OCI-LY7 (cell line): ENCODE measurements at regions not wholly inside any gene's neighbourhood (a gene's known extent, or its start where the extent isn't known, plus 50 kb on each side); places are given as distances from the start of the nearest gene placed in this dataset.

ENCODE experiments used
- BruUV-seq: library from RNA; stranded (reverse); fragments of 400-500 nt; replicated peaks from 2 replicates; lab custom pipeline; 2021; lab: Mats Ljungman, UMichigan
- CTCF ChIA-PET: fragments of 300-600 bp; sonication (Branson Sonifier 250); formaldehyde crosslinking; loops from one replicate; lab custom pipeline; 2022; ENCODE audit warnings: antibody characterized with exemption; ENCODE audit not compliant: unreplicated experiment; lab: Charles Lee
- POLR2A ChIA-PET: fragments of 300-600 bp; sonication (Branson Sonifier 250); formaldehyde crosslinking; loops from one replicate; lab custom pipeline; 2022; ENCODE audit warnings: antibody characterized with exemption; lab: Charles Lee
- DNase-seq: peaks from one replicate; pipeline ENCODE4 v3.0.0-alpha.2; 2015; ENCODE audit warnings: low spot score
- H2AFZ ChIP-seq: fragments of 200-600 bp; sonication (generic), shearing (Covaris generic); 2 replicates; pipeline ENCODE4 v1.6.1; 2014; ENCODE audit warnings: mild to moderate bottlenecking, antibody characterized with exemption, low read length, moderate library complexity
- H3K27ac ChIP-seq: fragments of 200-600 bp; sonication (generic); 2 replicates; pipeline ENCODE4 v1.5.1; 2014; ENCODE audit warnings: mixed run types, low read depth, mild to moderate bottlenecking, moderate library complexity, low read length, inconsistent platforms; ENCODE audit not compliant: poor library complexity, severe bottlenecking
- H3K36me3 ChIP-seq: fragments of 200-600 bp; sonication (generic); 2 replicates; pipeline ENCODE4 v1.6.1; 2014; ENCODE audit warnings: mild to moderate bottlenecking, antibody characterized with exemption, low read length, moderate library complexity, mixed read lengths; ENCODE audit not compliant: insufficient read depth
- H3K4me1 ChIP-seq: fragments of 200-600 bp; sonication (generic); 2 replicates; pipeline ENCODE4 v1.5.1; 2014; ENCODE audit warnings: mild to moderate bottlenecking, low read length; ENCODE audit not compliant: insufficient read depth, poor library complexity, severe bottlenecking
- H3K4me2 ChIP-seq: fragments of 200-600 bp; sonication (generic); 2 replicates; pipeline ENCODE4 v1.6.1; 2014; ENCODE audit warnings: mild to moderate bottlenecking, low read length
- H3K4me3 ChIP-seq: fragments of 200-600 bp; sonication (generic); 2 replicates; pipeline ENCODE4 v1.5.1; 2014; ENCODE audit warnings: mild to moderate bottlenecking, low read depth, low read length; ENCODE audit not compliant: poor library complexity, severe bottlenecking
- H3K79me2 ChIP-seq: fragments of 200-600 bp; sonication (generic); 2 replicates; pipeline ENCODE4 v1.6.1; 2016; ENCODE audit warnings: low read depth, mild to moderate bottlenecking, low read length, moderate library complexity, mixed read lengths; ENCODE audit not compliant: insufficient read depth
- H3K9me2 ChIP-seq: fragments of 200-600 bp; sonication (generic); 2 replicates; pipeline ENCODE4 v1.6.1; 2016; ENCODE audit warnings: mild to moderate bottlenecking, low read length, mixed read lengths; ENCODE audit not compliant: insufficient read depth
- H3K9me3 ChIP-seq: fragments of 200-600 bp; sonication (generic); 2 replicates; pipeline ENCODE4 v1.6.1; 2014; ENCODE audit warnings: mild to moderate bottlenecking, mixed run types, low read length, mixed read lengths
- H4K20me1 ChIP-seq: fragments of 200-600 bp; sonication (generic); 2 replicates; pipeline ENCODE4 v1.6.1; 2014; ENCODE audit warnings: mild to moderate bottlenecking, antibody characterized with exemption, low read length, moderate library complexity, mixed read lengths; ENCODE audit not compliant: insufficient read depth
- EZH2phosphoT487 ChIP-seq: fragments of 200-600 bp; sonication (generic); IDR thresholded peaks from 2 replicates; pipeline ENCODE4 v1.6.1; 2018; ENCODE audit warnings: low read depth, borderline replicate concordance, mild to moderate bottlenecking, mixed run types, antibody characterized with exemption, low read length, moderate library complexity, mixed read lengths
- intact Hi-C: fragments of 100-400 bp; cut with micrococcal nuclease; formaldehyde crosslinking; loops from one replicate; pipeline ENCODE4 v1.10.0; 2022; ENCODE audit not compliant: unreplicated experiment
- TF ChIP-seq, protein P1 (sequence below): fragments of 200-600 bp; sonication (generic); conservative IDR thresholded peaks from 2 replicates; pipeline ENCODE4 v1.5.1; 2014; ENCODE audit warnings: mild to moderate bottlenecking, antibody characterized with exemption, low read length, moderate library complexity, mixed read lengths

DNA sequence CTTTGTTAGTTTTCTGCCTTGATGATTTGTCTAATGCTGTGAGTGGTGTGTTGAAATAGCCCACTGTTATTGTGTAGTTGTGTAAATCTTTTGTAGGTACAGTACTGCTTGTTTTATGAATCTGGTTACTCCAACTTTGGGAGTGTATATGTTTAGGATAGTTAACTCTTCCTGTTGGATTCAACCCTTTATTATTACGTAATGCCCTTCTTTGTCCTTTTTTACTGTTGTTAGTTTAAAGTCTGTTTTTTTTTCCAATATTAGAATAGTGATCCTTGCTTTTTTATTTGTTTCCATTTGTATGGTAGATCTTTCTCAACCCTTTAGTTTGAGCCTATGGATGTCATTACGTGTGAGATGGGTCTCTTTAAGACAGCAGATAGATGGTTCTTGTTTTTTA, 261.5 kb upstream of the CDH2 start:
- TF ChIP-seq, protein P1, sequence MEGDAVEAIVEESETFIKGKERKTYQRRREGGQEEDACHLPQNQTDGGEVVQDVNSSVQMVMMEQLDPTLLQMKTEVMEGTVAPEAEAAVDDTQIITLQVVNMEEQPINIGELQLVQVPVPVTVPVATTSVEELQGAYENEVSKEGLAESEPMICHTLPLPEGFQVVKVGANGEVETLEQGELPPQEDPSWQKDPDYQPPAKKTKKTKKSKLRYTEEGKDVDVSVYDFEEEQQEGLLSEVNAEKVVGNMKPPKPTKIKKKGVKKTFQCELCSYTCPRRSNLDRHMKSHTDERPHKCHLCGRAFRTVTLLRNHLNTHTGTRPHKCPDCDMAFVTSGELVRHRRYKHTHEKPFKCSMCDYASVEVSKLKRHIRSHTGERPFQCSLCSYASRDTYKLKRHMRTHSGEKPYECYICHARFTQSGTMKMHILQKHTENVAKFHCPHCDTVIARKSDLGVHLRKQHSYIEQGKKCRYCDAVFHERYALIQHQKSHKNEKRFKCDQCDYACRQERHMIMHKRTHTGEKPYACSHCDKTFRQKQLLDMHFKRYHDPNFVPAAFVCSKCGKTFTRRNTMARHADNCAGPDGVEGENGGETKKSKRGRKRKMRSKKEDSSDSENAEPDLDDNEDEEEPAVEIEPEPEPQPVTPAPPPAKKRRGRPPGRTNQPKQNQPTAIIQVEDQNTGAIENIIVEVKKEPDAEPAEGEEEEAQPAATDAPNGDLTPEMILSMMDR: no peak
- no peak for TF ChIP-seq EZH2phosphoT487
- ChIA-PET CTCF (no interaction called here), POLR2A (no interaction called here)
- Histone ChIP-seq H4K20me1 (no peaks in the 10 kb centered on the region), H3K27ac (no peak overlapping the region), H3K9me3 (no peaks in the 10 kb centered on the region), H3K36me3 (no peaks in the 10 kb centered on the region), H3K9me2 (no peaks in the 10 kb centered on the region), H3K4me2 (no peak overlapping the region), H3K4me3 (no peak overlapping the region), H3K4me1 (no peaks in the 10 kb centered on the region), H2AFZ (no peak overlapping the region), H3K79me2 (no peaks in the 10 kb centered on the region)
- intact Hi-C loops: no loop called here
- no peak for DNase-seq
- BruUV-seq: no TSS peak

DNA sequence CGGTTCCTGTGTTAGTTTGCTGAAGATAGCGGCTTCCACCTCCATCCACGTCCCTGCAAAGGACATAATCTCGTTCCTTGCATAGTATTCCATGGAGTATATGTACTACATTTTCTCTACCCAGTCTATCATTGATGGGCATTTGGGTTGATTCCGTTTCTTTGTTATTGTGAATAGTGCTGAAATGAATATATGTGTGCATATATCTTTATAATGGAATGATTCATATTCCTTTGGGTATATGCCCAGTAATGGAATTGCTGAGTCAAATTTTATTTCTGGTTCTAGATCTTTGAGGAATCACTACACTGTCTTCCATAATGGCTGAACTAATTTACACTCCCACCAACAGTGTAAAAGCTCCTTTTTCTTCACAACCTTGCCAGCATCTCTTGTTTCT, 255.4 kb upstream of the CDH2 start:
- Histone ChIP-seq H3K27ac (no peak overlapping the region), H3K9me3 (no peaks in the 10 kb centered on the region), H2AFZ (no peak overlapping the region), H3K9me2 (no peaks in the 10 kb centered on the region), H3K36me3 (no peaks in the 10 kb centered on the region), H3K4me3 (no peak overlapping the region), H3K4me2 (no peak overlapping the region), H3K4me1 (no peaks in the 10 kb centered on the region), H4K20me1 (no peaks in the 10 kb centered on the region), H3K79me2 (no peaks in the 10 kb centered on the region)
- no peak for DNase-seq
- POLR2A ChIA-PET: interaction anchor here (0.7 kb wide), 1 partner anchor 44 kb away, joined by 3 read pairs; no protein-coding TSS in a partner anchor
- CTCF ChIA-PET: no interaction called here
- BruUV-seq: no TSS peak
- no peak for TF ChIP-seq EZH2phosphoT487
- TF ChIP-seq, protein P1: no peak
- intact Hi-C loops: no loop called here

DNA sequence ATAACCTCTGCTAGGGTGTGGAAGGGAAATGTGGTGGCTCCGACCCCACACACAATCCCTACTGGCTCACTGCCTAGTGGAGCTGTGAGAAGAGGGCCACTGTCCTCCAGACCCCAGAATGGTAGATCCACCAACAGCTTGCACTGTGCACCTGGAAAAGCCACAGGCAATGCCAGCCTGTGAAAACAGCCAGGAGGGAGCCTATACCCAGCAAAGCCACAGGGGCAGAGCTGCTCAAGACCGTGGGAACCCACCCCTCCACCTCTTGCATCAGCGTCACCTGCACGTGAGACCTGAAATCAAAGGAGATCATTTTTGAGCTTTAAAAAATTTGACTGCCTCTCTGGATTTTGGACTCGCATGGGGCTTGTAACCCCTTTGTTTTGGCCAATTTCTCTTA, 249.0 kb upstream of the CDH2 start:
- Histone ChIP-seq H3K4me1 (no peaks in the 10 kb centered on the region), H3K79me2 (no peaks in the 10 kb centered on the region), H4K20me1 (no peaks in the 10 kb centered on the region), H3K36me3 (no peaks in the 10 kb centered on the region), H3K27ac (no peak overlapping the region), H3K9me2 (no peaks in the 10 kb centered on the region), H2AFZ (no peak overlapping the region), H3K4me2 (no peak overlapping the region), H3K9me3 (no peaks in the 10 kb centered on the region), H3K4me3 (no peak overlapping the region)
- ChIA-PET CTCF (no interaction called here), POLR2A (interaction anchor here (0.7 kb wide), 1 partner anchor 1096 kb away, joined by 3 read pairs; no protein-coding TSS in a partner anchor)
- no peak for DNase-seq
- no TSS peak for BruUV-seq
- intact Hi-C loops: no loop called here
- TF ChIP-seq, protein P1: no peak
- no peak for TF ChIP-seq EZH2phosphoT487
